ENCODE measurements at regions not wholly inside any gene's neighbourhood (a gene's known extent, or its start where the extent isn't known, plus 50 kb on each side); places are given as distances from the start of the nearest gene placed in this dataset.
"Not testable (repeated sequence)": the region's sequence is repeated elsewhere in the genome, so short reads cannot be mapped to it uniquely, and the experiment has no call there.

- DNase-seq (ENCODE audit: low read depth in 2 of 2) = no peak
Observed at GRCh38 chr13:80173224-80173623, 167.7 kb downstream of the SPRY2 start.

DNA sequence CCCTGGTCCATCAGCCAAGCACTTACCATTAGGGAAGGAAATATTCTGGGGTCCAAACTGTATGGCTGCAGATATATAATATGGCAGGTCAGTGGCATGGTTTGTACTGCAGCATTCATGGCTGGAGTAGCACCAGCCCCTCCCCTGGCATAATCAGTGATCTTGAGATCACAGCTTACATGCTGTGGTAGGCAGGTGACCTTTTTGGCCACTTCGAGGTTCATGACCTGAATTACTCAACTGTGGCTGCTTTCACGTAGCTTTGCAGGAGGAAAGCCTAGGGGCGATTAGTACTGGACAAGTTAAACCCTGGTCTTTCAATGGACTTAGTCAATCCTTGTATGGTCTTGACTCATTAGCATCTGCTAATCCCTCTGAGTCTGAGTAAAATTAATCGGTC, 169.8 kb downstream of the SPRY2 start:
- DNase-seq (ENCODE audit: low read depth in 2 of 2) = no peak

DNA sequence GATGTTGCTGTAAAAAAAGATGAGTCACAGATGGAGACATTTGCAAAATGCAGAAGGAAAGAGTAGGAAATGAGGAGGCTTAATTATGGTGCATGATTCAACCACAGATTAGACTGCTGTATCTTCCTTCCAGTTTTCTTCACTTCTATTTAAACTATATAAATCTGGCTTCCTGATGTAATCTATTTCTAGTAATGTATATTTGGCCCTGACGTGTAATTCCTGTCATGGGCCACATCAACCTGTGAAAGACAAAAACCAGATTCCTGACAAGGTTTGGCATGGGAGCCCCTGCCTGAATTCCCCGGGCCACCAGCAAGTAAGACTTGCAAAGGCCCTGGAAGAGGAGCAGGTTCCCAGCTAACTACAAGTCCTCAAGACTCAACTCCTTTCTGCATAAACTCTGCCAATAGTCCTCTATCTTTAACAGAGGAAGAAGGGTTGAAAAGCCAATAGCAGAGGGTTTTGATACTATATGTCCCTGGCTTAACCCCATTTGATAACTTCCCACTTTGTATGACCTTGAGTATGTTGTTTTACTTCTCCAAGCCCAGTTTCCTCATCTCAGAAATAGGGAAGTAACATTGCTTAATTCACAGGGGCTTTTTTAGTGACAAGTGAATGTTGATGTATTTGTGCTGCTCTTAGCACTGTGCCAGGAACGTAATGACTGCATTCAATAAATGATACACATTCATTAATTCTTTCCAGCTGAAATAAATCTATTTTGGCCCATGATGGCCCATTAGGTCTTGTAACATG, 172.7 kb downstream of the SPRY2 start:
- no peak for DNase-seq (ENCODE audit: low read depth in 2 of 2)

- no peak for DNase-seq (ENCODE audit: low read depth in 2 of 2)
Observed at GRCh38 chr13:80166352-80166751, 174.6 kb downstream of the SPRY2 start.

DNA sequence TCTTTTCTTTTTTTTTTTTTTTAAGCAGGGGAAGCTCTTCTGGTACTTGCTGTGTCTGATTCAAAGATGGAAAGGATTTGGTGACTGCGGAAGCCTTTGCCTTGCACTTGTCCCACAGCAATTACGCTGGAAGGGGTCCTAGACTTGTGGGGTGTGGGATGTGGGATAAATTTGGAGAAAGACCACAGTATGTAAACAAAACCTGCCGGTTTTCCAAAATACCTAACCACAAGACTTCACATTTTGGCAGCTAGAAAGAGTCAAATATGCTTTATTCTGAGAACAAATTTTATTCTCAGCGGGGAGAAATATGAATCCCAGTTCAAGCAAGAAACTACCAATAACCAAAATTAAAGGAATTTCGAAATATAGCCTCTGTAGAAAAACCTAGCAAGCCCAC, 176.5 kb downstream of the SPRY2 start:
- no peak for DNase-seq (ENCODE audit: low read depth in 2 of 2)

GRCh38 chr13:80161896-80162295, 179.0 kb downstream of the SPRY2 start:
- no peak for DNase-seq (ENCODE audit: low read depth in 2 of 2)

GRCh38 chr13:80161219-80161618, 179.7 kb downstream of the SPRY2 start:
- no peak for DNase-seq (ENCODE audit: low read depth in 2 of 2)

DNA sequence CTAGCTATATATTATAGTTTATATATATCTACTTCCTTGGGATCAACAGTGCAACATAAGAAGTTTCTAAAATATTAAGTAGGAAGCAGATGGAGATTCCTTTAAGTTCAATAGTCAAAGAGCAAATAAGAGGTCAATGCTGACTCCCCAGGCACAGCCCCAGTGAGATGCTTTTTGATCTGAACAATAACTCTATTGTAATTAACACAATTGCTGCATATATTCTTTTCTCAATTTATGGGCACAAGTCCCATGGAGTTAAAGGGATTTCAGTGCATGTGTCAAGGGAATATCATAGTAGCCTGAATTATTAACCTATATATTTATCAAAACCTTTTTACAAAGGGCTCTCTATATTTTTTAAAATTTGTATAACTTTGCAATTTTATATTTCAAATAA, 180.8 kb downstream of the SPRY2 start:
- no peak for DNase-seq (ENCODE audit: low read depth in 2 of 2)

GRCh38 chr13:80157261-80157932, 183.5 kb downstream of the SPRY2 start:
- no peak for DNase-seq (ENCODE audit: low read depth in 2 of 2)

DNA sequence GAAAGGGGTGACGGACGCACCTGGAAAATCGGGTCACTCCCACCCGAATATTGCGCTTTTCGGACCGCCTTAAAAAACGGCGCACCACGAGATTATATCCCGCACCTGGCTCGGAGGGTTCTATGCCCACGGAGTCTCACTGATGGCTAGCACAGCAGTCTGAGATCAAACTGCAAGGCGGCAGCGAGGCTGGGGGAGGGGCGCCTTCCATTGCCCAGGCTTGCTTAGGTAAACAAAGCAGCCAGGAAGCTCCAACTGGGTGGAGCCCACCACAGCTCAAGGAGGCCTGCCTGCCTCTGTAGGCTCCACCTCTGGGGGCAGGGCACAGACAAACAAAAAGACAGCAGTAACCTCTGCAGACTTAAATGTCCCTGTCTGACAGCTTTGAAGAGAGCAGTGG, 188.8 kb downstream of the SPRY2 start:
- DNase-seq (ENCODE audit: low read depth in 2 of 2) = not testable (repeated sequence)

DNA sequence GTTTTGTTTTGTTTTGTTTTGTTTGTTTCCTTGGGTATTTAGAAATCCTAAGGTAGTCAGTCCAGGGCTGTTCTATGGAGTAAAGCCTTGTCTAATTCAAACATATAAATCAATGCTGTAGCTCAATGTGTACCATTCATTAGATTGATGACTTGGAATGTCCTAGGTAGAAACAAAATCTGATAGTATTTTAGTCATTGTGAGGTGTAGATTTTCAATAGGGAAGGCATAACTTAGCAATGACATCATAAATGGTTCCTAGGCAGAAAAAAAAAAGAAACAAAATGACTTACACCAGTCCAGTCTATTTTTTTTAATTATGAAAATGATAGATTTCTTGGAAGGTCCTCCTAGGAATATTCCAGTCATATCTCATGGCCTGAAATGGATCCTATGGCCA, 189.9 kb downstream of the SPRY2 start:
- DNase-seq (ENCODE audit: low read depth in 2 of 2) = no peak

DNA sequence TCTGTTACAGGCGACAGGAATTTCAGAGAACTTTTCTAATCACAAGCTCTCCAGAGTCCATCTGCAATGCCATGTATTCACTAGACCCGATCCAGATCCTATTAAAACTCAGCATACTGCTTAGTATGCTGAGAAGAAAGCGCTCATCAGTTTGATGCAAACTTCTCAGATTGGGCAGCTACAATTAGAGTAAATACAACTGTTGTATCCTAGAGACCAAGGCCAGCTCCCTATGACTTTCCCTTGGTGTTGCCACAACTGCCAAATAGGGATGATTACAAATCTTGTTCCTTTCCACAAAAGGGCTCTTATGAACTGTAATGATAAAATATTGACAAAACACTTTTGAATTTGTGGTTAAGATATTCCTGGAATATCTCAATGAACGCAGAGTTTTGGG, 191.2 kb downstream of the SPRY2 start:
- no peak for DNase-seq (ENCODE audit: low read depth in 2 of 2)

DNA sequence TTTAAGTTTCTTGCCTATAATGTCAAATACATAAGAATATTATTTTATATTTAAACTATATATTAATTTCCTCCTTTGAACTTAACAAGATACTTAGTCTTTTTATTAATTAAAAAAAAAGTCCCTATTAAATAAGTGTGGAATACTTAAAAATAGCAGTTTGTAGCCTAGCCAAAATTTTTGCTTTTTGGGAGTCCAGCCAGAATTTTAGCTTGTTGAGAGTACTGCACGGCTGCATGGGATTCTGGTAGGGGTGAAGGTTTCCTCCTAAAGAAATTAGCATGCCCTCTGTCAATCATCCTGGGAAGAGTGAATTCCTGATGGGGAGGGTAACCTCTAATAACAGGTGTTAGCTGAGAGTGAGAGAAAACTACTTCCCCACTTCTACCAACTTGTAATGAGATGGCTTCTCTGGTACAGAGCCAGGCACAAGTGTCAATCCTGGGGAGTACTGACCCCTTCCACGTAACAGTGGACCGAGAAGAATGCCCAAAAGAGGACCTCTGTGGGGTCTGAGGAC, 195.7 kb downstream of the SPRY2 start:
- no peak for DNase-seq (ENCODE audit: low read depth in 2 of 2)

GRCh38 chr13:80144493-80144892, 196.4 kb downstream of the SPRY2 start:
- DNase-seq (ENCODE audit: low read depth in 2 of 2) = no peak

- no peak for DNase-seq (ENCODE audit: low read depth in 2 of 2)
Observed at GRCh38 chr13:80141123-80141849, 199.6 kb downstream of the SPRY2 start.

DNA sequence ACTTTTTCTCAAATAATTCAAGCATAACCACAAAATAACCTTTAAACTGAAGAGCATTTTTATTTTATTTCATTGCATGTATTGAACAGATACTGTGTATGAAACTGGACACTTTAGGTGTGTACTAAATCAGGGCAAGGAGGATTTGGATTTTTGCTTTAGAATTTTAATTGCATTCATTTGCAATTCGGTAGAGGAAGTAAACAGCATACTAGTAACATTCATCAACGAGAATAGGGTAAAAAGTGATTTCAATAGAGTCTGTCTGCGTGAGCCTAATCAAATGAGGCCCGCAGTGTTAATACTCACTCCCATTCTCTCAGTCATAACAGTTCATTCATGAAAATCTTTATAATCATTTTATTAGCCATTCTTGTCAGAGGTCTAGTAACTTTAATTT, 200.2 kb downstream of the SPRY2 start:
- no peak for DNase-seq (ENCODE audit: low read depth in 2 of 2)

GRCh38 chr13:80139196-80139595, 201.7 kb downstream of the SPRY2 start:
- DNase-seq (ENCODE audit: low read depth in 2 of 2) = no peak

- no peak for DNase-seq (ENCODE audit: low read depth in 2 of 2)
Observed at GRCh38 chr13:80137994-80138393, 202.9 kb downstream of the SPRY2 start.

- DNase-seq (ENCODE audit: low read depth in 2 of 2) = no peak
Observed at GRCh38 chr13:80134346-80134745, 206.6 kb downstream of the SPRY2 start.

DNA sequence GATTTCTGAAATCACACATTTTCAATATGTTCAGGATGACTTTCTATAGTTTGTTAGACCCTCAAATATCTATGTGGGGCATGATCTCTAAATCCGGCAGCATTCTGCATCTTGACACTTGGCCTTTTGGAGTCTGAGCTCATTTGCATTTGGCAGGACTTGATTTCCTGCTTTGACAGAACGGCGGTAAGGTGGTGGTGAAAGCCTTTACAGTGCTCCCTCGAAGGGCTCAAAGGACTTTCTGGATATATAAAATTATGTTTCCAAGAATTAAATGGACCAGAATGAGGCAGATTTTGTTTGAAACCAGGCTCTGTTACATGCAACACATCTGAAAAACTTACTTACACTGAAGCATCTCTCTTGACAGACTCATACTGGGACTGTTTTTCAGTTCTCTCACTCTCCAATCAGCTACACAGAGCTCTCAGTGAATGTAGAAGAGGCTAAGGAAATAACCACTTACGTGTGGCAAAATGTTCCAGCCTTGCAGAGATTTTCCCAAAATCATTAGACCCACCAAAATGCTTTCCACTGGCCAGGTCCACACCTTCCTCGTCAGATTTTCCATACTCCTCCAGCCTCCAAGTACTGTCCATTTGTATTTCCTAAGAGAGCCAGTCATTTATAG, 207.2 kb downstream of the SPRY2 start:
- no peak for DNase-seq (ENCODE audit: low read depth in 2 of 2)

- no peak for DNase-seq (ENCODE audit: low read depth in 2 of 2)
Observed at GRCh38 chr13:80132741-80133601, 208.0 kb downstream of the SPRY2 start.

All from stimulated activated CD8-positive, alpha-beta memory T cell treated with anti-CD3 and anti-CD28 coated beads, Interleukin-7, amount 100 ng/mL, for 4 hours (primary cell).